ENCODE measurements at regions not wholly inside any gene's neighbourhood (a gene's known extent, or its start where the extent isn't known, plus 50 kb on each side); places are given as distances from the start of the nearest gene placed in this dataset.

GRCh38 chr14:98122527-98122926, 1149.5 kb downstream of the BCL11B start:
- H3K36me3 ChIP-seq = no peaks in the 10 kb centered on the region
- DNase-seq = no peak
- no peak for TF ChIP-seq CTCF (IDR thresholded peaks at IDR 0.05; ENCODE audit: low read depth, low read length)
- H3K27me3 ChIP-seq (ENCODE audit: insufficient read depth, low read depth, severe bottlenecking) = peaks cover 23% of the 10 kb centered on the region
- H3K4me3 ChIP-seq (ENCODE audit: low read depth, low read length) = no peak overlapping the region
- no peaks in the 10 kb centered on the region for H3K9me3 ChIP-seq (ENCODE audit: severe bottlenecking)
- no peak overlapping the region for H3K27ac ChIP-seq

- no peaks in the 10 kb centered on the region for H3K9me3 ChIP-seq (ENCODE audit: severe bottlenecking)
- no peak for TF ChIP-seq CTCF (IDR thresholded peaks at IDR 0.05; ENCODE audit: low read depth, low read length)
- H3K27ac ChIP-seq = no peak overlapping the region
- H3K4me3 ChIP-seq (ENCODE audit: low read depth, low read length) = no peak overlapping the region
- DNase-seq = no peak
- H3K36me3 ChIP-seq = no peaks in the 10 kb centered on the region
- H3K27me3 ChIP-seq (ENCODE audit: insufficient read depth, low read depth, severe bottlenecking) = peaks cover 41% of the 10 kb centered on the region
Observed at GRCh38 chr14:98130691-98131090, 1141.3 kb downstream of the BCL11B start.

- no peak for TF ChIP-seq CTCF (IDR thresholded peaks at IDR 0.05; ENCODE audit: low read depth, low read length)
- H3K4me3 ChIP-seq (ENCODE audit: low read depth, low read length) = no peak overlapping the region
- H3K36me3 ChIP-seq = no peaks in the 10 kb centered on the region
- no peak for DNase-seq
- no peak overlapping the region for H3K27ac ChIP-seq
- peaks cover 48% of the 10 kb centered on the region for H3K27me3 ChIP-seq (ENCODE audit: insufficient read depth, low read depth, severe bottlenecking)
- H3K9me3 ChIP-seq (ENCODE audit: severe bottlenecking) = no peaks in the 10 kb centered on the region
Observed at GRCh38 chr14:98131406-98131805, 1140.6 kb downstream of the BCL11B start.

- Histone ChIP-seq H3K36me3 (no peaks in the 10 kb centered on the region), H3K27ac (no peak overlapping the region), H3K27me3 (ENCODE audit: insufficient read depth, low read depth, severe bottlenecking) (peaks cover 58% of the 10 kb centered on the region), H3K9me3 (ENCODE audit: severe bottlenecking) (no peaks in the 10 kb centered on the region), H3K4me3 (ENCODE audit: low read depth, low read length) (no peak overlapping the region)
- no peak for TF ChIP-seq CTCF (IDR thresholded peaks at IDR 0.05; ENCODE audit: low read depth, low read length)
- no peak for DNase-seq
Observed at GRCh38 chr14:98133806-98134205, 1138.2 kb downstream of the BCL11B start.

- no peak for DNase-seq
- Histone ChIP-seq H3K9me3 (ENCODE audit: severe bottlenecking) (no peaks in the 10 kb centered on the region), H3K4me3 (ENCODE audit: low read depth, low read length) (no peak overlapping the region), H3K27ac (no peak overlapping the region), H3K36me3 (no peaks in the 10 kb centered on the region), H3K27me3 (ENCODE audit: insufficient read depth, low read depth, severe bottlenecking) (peaks cover 72% of the 10 kb centered on the region)
- no peak for TF ChIP-seq CTCF (IDR thresholded peaks at IDR 0.05; ENCODE audit: low read depth, low read length)
Observed at GRCh38 chr14:98136012-98136789, 1135.8 kb downstream of the BCL11B start.
